Skeletal muscle tissue (tissue), 3 donors: ENCODE measurements at regions not wholly inside any gene's neighbourhood (a gene's known extent, or its start where the extent isn't known, plus 50 kb on each side); places are given as distances from the start of the nearest gene placed in this dataset.
"Not testable (repeated sequence)": the region's sequence is repeated elsewhere in the genome, so short reads cannot be mapped to it uniquely, and the experiment has no call there.

Experiments
- H3K27ac ChIP-seq: one replicate; pipeline ENCODE4 v1.7.0; 2013; ENCODE audit warnings: mild to moderate bottlenecking, low read depth, low read length, inconsistent platforms
- H3K27me3 ChIP-seq, 3 donors: one replicate each; pipeline ENCODE4 v1.7.0; 2013; ENCODE audit warnings: low read length in 3 of 3; ENCODE audit not compliant: control insufficient read depth in 3 of 3, insufficient read depth in 3 of 3
- H3K36me3 ChIP-seq, 3 donors: one replicate each; pipeline ENCODE4 v1.7.0; 2013; ENCODE audit warnings: low read length in 3 of 3; ENCODE audit not compliant: control insufficient read depth in 3 of 3, insufficient read depth in 3 of 3
- H3K4me1 ChIP-seq, 3 donors: one replicate each; pipeline ENCODE4 v1.7.0; 2013; ENCODE audit warnings: low read length in 3 of 3, mild to moderate bottlenecking in 3 of 3; ENCODE audit not compliant: control insufficient read depth in 3 of 3, insufficient read depth in 3 of 3
- H3K4me3 ChIP-seq, 3 donors: one replicate each; pipeline ENCODE4 v1.7.0; 2013; ENCODE audit warnings: low read length in 3 of 3
- H3K9ac ChIP-seq, 3 donors: one replicate each; pipeline ENCODE4 v1.7.0; 2013; ENCODE audit warnings: low read length in 3 of 3, mild to moderate bottlenecking in 3 of 3, moderate library complexity in 2 of 3, low read depth in 1 of 3
- H3K9me3 ChIP-seq, 3 donors: one replicate each; pipeline ENCODE4 v1.7.0; 2013; ENCODE audit warnings: low read length in 3 of 3; ENCODE audit not compliant: control insufficient read depth in 3 of 3
- donor health status: Osteomylitis.

DNA sequence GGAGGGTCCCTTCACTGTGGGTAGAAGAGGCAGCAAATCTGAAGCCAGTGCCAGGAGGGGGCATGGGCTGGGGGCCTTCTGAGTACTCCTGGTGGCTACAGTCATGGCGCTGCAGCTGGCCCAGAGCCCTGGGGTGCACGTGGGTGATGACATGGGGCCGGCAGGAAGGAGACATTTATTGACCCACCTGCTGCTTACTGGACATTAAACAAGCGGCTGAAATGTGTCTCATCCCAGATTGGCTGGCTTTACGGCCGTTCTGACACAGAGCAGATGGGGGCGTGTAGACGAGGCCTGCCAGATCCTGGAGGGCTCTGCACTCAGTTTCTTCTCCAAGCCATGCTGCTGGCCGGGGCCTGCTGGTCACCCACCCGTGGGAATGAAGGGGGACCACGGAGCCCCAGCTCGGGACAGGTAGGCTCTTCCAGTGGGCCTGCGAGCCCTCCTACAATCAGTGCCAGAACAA is 906.9 kb downstream of the BRD1 start:
- H3K4me3 ChIP-seq: no peak overlapping the region
- H3K27ac ChIP-seq: no peak overlapping the region
- no peak overlapping the region for H3K9ac ChIP-seq
- peaks cover 0 to 5% (median 0%) of the 10 kb centered on the region in 3 donors for H3K9me3 ChIP-seq
- peaks cover 7 to 25% (median 24%) of the 10 kb centered on the region in 3 donors for H3K27me3 ChIP-seq
- H3K36me3 ChIP-seq: no peaks in the 10 kb centered on the region
- no peaks in the 10 kb centered on the region for H3K4me1 ChIP-seq

DNA sequence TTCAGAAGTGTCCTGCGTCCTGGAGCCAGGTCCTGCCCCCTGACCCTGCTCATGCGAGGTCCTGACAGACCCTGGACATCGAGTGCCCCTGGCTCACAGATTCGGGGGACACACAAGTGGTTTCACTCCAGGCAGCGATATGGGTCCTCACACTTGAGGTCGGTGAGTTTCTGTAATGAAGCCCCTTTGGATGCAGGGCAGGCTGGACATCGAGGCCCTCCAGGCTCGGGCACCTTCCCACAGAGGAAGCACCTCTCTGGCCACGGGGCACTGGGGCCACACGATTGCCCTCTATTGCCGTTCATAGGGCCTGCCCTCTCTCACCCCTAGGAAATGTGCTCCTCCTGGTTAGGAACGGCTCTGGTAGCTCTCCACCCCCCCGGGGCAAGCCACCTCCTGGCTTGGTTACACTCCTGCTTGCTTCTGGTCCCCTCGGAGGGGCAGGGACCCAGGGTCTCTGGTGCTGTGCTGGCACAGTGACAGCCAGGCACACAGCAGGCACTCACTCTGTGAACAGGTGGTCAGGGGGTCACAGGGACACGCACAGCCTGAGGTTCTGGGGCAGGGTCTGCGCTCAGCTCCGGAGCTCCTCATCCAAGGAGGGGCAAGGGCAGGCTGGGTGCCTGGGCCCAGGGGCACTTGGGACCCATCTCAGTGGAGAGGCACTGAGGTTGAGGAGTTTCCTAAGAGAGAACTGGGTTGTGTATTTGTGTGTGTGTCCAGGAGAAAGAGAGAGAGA is 907.7 kb downstream of the BRD1 start:
- H3K36me3 ChIP-seq: no peaks in the 10 kb centered on the region
- peaks cover 0 to 5% (median 0%) of the 10 kb centered on the region in 3 donors for H3K9me3 ChIP-seq
- no peak overlapping the region for H3K27ac ChIP-seq
- no peaks in the 10 kb centered on the region for H3K4me1 ChIP-seq
- peaks cover 7 to 24% (median 20%) of the 10 kb centered on the region in 3 donors for H3K27me3 ChIP-seq
- H3K9ac ChIP-seq: no peak overlapping the region
- H3K4me3 ChIP-seq: no peak overlapping the region

DNA sequence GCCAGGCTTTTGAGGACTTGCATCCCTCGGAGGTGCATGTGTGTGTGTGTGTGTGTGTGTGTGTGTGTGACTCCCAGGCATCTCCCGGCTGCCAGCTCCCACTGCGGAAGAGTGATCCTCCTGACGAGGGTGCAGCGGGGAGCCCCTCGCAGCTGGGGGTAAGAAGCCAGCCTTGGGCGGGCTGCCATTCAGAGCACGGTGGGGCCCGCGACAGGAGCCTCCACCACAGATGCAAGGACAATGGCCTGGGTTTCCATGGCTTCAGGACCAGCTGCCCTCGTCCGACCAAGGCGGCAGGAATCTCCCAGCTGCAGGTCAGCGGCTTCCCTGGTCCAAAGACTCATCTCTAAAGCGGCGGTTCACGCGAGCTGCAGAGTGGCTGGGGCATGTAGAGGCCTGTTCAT is 908.5 kb downstream of the BRD1 start:
- Histone ChIP-seq H3K4me1 (no peaks in the 10 kb centered on the region), H3K9me3 (peaks cover 0 to 5% (median 0%) of the 10 kb centered on the region in 3 donors), H3K4me3 (no peak overlapping the region), H3K9ac (no peak overlapping the region), H3K27me3 (peaks cover 7 to 21% (median 17%) of the 10 kb centered on the region in 3 donors), H3K36me3 (no peaks in the 10 kb centered on the region), H3K27ac (no peak overlapping the region)

DNA sequence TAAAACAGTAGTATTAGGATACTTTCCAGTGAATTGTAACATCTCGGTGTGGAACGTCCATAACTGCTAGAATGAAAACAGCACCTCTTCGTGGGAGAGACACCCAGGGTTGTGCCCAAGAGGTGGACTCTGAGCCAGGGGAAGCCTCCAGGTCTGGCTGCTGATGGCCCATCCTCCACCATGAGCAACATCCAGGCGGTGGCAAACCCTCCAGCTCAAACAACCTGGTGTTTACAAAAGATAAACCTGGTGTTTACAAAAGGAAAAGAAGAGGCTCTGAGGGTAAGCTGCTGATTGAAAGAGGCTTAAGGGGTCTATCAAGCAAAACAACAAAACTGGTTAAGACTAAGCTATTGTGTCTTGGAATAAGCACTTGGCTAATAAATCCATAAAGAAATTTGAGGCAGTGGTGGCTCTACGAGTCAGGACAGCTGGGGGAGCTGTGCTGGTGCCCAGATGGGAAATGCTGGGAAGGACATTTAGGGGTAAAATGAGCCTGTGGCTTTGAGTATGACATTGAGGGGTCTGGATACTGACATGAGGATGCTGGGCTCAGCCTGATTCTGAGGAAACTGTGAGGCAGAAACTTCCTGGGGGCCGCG is 909.0 kb downstream of the BRD1 start:
- peaks cover 0 to 5% (median 0%) of the 10 kb centered on the region in 3 donors for H3K9me3 ChIP-seq
- no peak overlapping the region for H3K27ac ChIP-seq
- no peak overlapping the region for H3K4me3 ChIP-seq
- H3K27me3 ChIP-seq: peaks cover 7 to 21% (median 17%) of the 10 kb centered on the region in 3 donors
- no peaks in the 10 kb centered on the region for H3K4me1 ChIP-seq
- no peaks in the 10 kb centered on the region for H3K36me3 ChIP-seq
- no peak overlapping the region for H3K9ac ChIP-seq

DNA sequence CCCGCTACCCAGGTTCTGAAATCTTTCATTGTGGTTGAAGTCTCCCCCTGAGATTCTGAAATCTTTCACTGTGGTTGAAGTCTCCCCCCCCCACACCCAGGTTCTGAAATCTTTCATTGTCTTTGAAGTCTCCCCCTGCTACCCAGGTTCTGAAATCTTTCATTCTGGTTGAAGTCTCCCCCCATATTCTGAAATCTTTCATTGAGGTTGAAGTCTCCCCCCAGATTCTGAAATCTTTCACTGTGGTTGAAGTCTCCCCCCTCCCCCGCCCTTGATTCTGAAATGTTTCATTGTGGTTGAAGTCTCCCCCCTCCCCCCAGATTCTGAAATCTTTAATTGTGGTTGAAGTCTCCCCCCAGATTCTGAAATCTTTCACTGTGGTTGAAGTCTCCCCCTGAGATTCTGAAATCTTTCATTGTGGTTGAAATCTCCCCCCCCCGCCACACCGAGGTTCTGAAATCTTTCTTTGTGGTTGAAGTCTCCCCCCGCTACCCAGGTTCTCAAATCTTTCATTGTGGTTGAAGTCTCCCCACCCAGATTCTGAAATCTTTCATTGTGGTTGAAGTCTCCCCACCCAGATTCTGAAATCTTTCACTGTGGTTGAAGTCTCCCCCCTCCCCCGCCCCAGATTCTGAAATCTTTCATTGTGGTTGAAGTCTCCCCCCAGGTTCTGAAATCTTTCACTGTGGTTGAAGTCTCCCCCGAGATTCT is 915.2 kb downstream of the BRD1 start:
- H3K9ac ChIP-seq, H3K36me3 ChIP-seq, H3K27ac ChIP-seq, H3K27me3 ChIP-seq, H3K4me1 ChIP-seq, H3K4me3 ChIP-seq, H3K9me3 ChIP-seq: not testable (repeated sequence)

DNA sequence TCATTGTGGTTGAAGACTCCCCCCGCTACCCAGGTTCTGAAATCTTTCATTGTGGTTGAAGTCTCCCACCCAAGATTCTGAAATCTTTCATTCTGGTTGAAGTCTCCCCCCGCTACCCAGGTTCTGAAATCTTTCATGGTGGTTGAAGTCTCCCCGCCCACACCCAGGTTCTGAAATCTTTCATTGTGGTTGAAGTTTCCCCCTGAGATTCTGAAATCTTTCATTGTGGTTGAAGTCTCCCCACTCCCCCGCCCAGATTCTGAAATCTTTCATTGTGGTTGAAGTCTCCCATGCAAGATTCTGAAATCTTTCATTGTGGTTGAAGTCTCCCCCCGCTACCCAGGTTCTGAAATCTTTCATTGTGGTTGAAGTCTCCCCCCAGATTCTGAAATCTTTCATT is 916.0 kb downstream of the BRD1 start:
- not testable (repeated sequence) for H3K4me3 ChIP-seq, H3K27me3 ChIP-seq, H3K4me1 ChIP-seq, H3K9me3 ChIP-seq, H3K36me3 ChIP-seq, H3K27ac ChIP-seq, H3K9ac ChIP-seq

DNA sequence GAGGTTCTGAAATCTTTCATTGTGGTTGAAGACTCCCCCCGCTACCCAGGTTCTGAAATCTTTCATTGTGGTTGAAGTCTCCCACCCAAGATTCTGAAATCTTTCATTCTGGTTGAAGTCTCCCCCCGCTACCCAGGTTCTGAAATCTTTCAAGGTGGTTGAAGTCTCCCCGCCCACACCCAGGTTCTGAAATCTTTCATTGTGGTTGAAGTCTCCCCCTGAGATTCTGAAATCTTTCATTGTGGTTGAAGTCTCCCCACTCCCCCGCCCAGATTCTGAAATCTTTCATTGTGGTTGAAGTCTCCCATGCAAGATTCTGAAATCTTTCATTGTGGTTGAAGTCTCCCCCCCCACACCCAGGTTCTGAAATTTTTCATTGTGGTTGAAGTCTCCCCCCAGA is 916.6 kb downstream of the BRD1 start:
- not testable (repeated sequence) for H3K9me3 ChIP-seq, H3K27ac ChIP-seq, H3K9ac ChIP-seq, H3K36me3 ChIP-seq, H3K4me3 ChIP-seq, H3K4me1 ChIP-seq
- peaks cover 2 to 11% (median 4%) of the 10 kb centered on the region in 3 donors for H3K27me3 ChIP-seq

DNA sequence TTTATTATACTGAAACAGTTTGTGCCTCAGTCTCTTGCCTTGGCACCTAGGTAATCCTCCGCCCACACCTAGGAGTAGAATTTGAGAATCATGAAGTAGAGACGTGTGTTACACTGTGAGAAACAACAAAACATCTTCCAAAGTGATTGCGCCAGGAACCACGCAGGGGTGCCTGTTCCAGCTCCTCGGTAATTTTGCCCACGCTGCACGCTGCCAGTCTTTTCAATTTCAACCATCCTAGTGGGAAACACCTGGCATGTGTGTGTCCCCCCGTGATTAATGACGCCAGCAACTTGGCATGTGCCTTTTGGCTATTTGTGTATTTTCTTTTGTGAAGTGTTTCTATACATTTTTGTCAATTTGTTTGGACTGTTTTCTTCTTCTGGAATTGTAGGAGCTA is 919.1 kb downstream of the BRD1 start:
- Histone ChIP-seq H3K9ac (no peak overlapping the region), H3K4me3 (no peak overlapping the region), H3K27me3 (peaks cover 4 to 12% (median 4%) of the 10 kb centered on the region in 3 donors), H3K27ac (no peak overlapping the region), H3K36me3 (no peaks in the 10 kb centered on the region), H3K9me3 (no peaks in the 10 kb centered on the region), H3K4me1 (no peaks in the 10 kb centered on the region)

DNA sequence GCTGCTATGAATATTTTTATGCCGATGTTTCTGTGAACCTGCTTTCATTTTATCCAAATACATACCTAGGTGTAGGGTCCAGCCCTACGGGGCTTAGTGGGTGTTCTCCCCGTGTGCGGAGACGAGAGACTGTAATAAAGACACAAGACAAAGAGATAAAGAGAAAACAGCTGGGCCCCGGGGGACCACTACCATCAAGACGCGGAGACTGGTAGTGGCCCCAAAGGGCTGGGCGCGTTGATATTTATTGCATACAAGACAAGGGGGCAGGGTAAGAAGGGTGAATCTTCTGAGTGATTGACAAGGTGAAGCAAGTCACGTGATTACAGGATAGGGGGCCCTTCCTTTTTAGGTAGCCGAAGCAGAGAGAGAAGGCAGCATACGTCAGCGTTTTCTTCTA is 920.1 kb downstream of the BRD1 start:
- no peak overlapping the region for H3K9ac ChIP-seq
- H3K4me3 ChIP-seq: no peak overlapping the region
- H3K4me1 ChIP-seq: no peaks in the 10 kb centered on the region
- peaks cover 4 to 12% (median 4%) of the 10 kb centered on the region in 3 donors for H3K27me3 ChIP-seq
- no peaks in the 10 kb centered on the region for H3K9me3 ChIP-seq
- H3K36me3 ChIP-seq: no peaks in the 10 kb centered on the region
- H3K27ac ChIP-seq: no peak overlapping the region
